A549 (cell line): ENCODE measurements at regions not wholly inside any gene's neighbourhood (a gene's known extent, or its start where the extent isn't known, plus 50 kb on each side); places are given as distances from the start of the nearest gene placed in this dataset.

Experiments used
- ATAC-seq, 2 experiments: fragments of 200-7000 bp in 1 of 2; fragments of >200 bp in 1 of 2; cut with Nextera tagmentation in 1 of 2; cut with Tn5 transposase in 1 of 2; 3 replicates each; pipeline versions ENCODE4 v1.8.0 to v1.9.1; 2018 to 2020; ENCODE audit warnings: mild to moderate bottlenecking in 1 of 2, moderate library complexity in 1 of 2
- CTCF ChIA-PET: fragments of 300-600 bp; sonication (Branson Sonifier 250); formaldehyde crosslinking; extraction: SDS; loops from one replicate; lab custom pipeline; 2021; ENCODE audit warnings: antibody characterized with exemption, inconsistent platforms; lab: Yijun Ruan, JAX
- POLR2A ChIA-PET: fragments of 350-600 bp; formaldehyde crosslinking; extraction: SDS; loops from one replicate; lab custom pipeline; 2021; ENCODE audit warnings: antibody characterized with exemption, inconsistent platforms; lab: Yijun Ruan, JAX
- DNase-seq, 2 experiments: peaks; one replicate each; pipeline versions ENCODE4 v3.0.0 to v3.0.0-alpha.2; 2011 to 2016; ENCODE audit warnings: low read depth in 1 of 2, low spot score in 1 of 2
- FAIRE-seq: peaks from 2 replicates; lab custom pipeline; 2011; peaks lifted over from hg19 to GRCh38; lab: Jason Lieb, UNC
- H3K27ac ChIP-seq, 2 experiments: fragments of >200 bp; sonication (Bioruptor Twin); formaldehyde crosslinking; 3 replicates each; pipeline ENCODE4 v1.5.1; 2016 to 2017
- H3K4me1 ChIP-seq: fragments of >200 bp; sonication (Bioruptor Twin); formaldehyde crosslinking; 3 replicates; pipeline ENCODE4 v1.6.1; 2016
- H3K4me2 ChIP-seq: fragments of >200 bp; sonication (Bioruptor Twin); formaldehyde crosslinking; 3 replicates; pipeline ENCODE4 v1.6.1; 2016
- H3K4me3 ChIP-seq: fragments of >200 bp; sonication (Bioruptor Twin); formaldehyde crosslinking; 3 replicates; pipeline ENCODE4 v1.5.1; 2016
- H3K9me3 ChIP-seq: fragments of >200 bp; sonication (Bioruptor Twin); formaldehyde crosslinking; 3 replicates; pipeline ENCODE4 v1.6.1; 2016
- BHLHE40 ChIP-seq: IDR thresholded peaks from 2 replicates; pipeline ENCODE4 v1.6.1; 2012; ENCODE audit warnings: low read depth, low read length, inconsistent platforms
- CBX2 ChIP-seq: fragments of 200-600 bp; sonication (generic); IDR thresholded peaks from 2 replicates; pipeline ENCODE4 v1.6.1; 2016; ENCODE audit warnings: low read depth, mild to moderate bottlenecking, borderline replicate concordance
- CHD4 ChIP-seq: fragments of 200-600 bp; sonication (generic); IDR thresholded peaks from 2 replicates; pipeline ENCODE4 v1.6.1; 2016; ENCODE audit warnings: antibody characterized with exemption, mild to moderate bottlenecking, borderline replicate concordance
- CTCF ChIP-seq: fragments of >200 bp; sonication (Bioruptor Twin); formaldehyde crosslinking; IDR thresholded peaks from 3 replicates; pipeline ENCODE4 v1.5.1; 2016
- EHF ChIP-seq: fragments of 250-450 bp; sonication (Bioruptor Pico); IDR thresholded peaks from 2 replicates; pipeline ENCODE4 v1.5.0; 2020; ENCODE audit warnings: mild to moderate bottlenecking
- EP300 ChIP-seq, 2 experiments: fragments of >200 bp; sonication (Bioruptor Twin); formaldehyde crosslinking; IDR thresholded peaks; 2 replicates in 1 of 2; 3 replicates in 1 of 2; pipeline ENCODE4 v1.6.1; 2016 to 2017
- ESRRA ChIP-seq: fragments of 150-350 bp; IDR thresholded peaks from 2 replicates; pipeline ENCODE4 v1.6.1; 2014; ENCODE audit warnings: mild to moderate bottlenecking, low read length, borderline replicate concordance
- FOSB ChIP-seq: fragments of 250-450 bp; sonication (Bioruptor Pico); IDR thresholded peaks from 2 replicates; pipeline ENCODE4 v1.5.0; 2020; ENCODE audit warnings: mild to moderate bottlenecking, moderate library complexity
- HOXA7 ChIP-seq: fragments of 250-450 bp; sonication (Bioruptor Pico); IDR thresholded peaks from 2 replicates; pipeline ENCODE4 v1.5.0; 2020; ENCODE audit warnings: mild to moderate bottlenecking, moderate library complexity
- HOXB13 ChIP-seq: fragments of 250-450 bp; sonication (Bioruptor Pico); IDR thresholded peaks from 2 replicates; pipeline ENCODE4 v1.5.0; 2020; ENCODE audit warnings: low read depth, mild to moderate bottlenecking, moderate library complexity
- HOXB5 ChIP-seq: fragments of 250-450 bp; sonication (Bioruptor Pico); IDR thresholded peaks from 2 replicates; pipeline ENCODE4 v1.5.0; 2020; ENCODE audit warnings: mild to moderate bottlenecking, moderate library complexity
- KDM1A ChIP-seq: fragments of 200-600 bp; sonication (generic); IDR thresholded peaks from 2 replicates; pipeline ENCODE4 v1.6.1; 2016; ENCODE audit warnings: low read depth, mild to moderate bottlenecking
- MAFK ChIP-seq: fragments of 450-650 bp; IDR thresholded peaks from 2 replicates; pipeline ENCODE4 v1.6.1; 2014; ENCODE audit not compliant: partially characterized antibody
- MAX ChIP-seq: IDR thresholded peaks from 2 replicates; pipeline ENCODE4 v1.6.1; 2012
- MAZ ChIP-seq: fragments of 150-350 bp; IDR thresholded peaks from 2 replicates; pipeline ENCODE4 v1.6.1; 2014; ENCODE audit warnings: antibody characterized with exemption, low read depth, low read length, borderline replicate concordance
- NPAS2 ChIP-seq: fragments of 250-450 bp; sonication (Bioruptor Pico); IDR thresholded peaks from 2 replicates; pipeline ENCODE4 v1.8.0; 2022; ENCODE audit warnings: mild to moderate bottlenecking, moderate library complexity, borderline replicate concordance
- NR3C1 ChIP-seq: fragments of >200 bp; sonication (Bioruptor Twin); formaldehyde crosslinking; IDR thresholded peaks from 3 replicates; pipeline ENCODE4 v1.6.1; 2017
- PHF8 ChIP-seq: fragments of 200-600 bp; sonication (generic); IDR thresholded peaks from 2 replicates; pipeline ENCODE4 v1.6.1; 2016; ENCODE audit warnings: low read depth, mild to moderate bottlenecking, antibody characterized with exemption, moderate library complexity, borderline replicate concordance
- POLR2AphosphoS2 ChIP-seq: conservative IDR thresholded peaks from 2 replicates; pipeline ENCODE4 v1.6.1; 2012; ENCODE audit warnings: low read length, improper control_type of control experiment, inconsistent platforms
- RARB ChIP-seq: fragments of 250-450 bp; sonication (Bioruptor Pico); IDR thresholded peaks from 2 replicates; pipeline ENCODE4 v1.8.0; 2021; ENCODE audit warnings: mild to moderate bottlenecking, moderate library complexity
- RCOR1 ChIP-seq: fragments of 150-350 bp; IDR thresholded peaks from 2 replicates; pipeline ENCODE4 v1.6.1; 2014; ENCODE audit warnings: antibody characterized with exemption, low read length, low read depth
- SREBF2 ChIP-seq: fragments of 450-650 bp; IDR thresholded peaks from 2 replicates; pipeline ENCODE4 v1.6.1; 2014; ENCODE audit warnings: mild to moderate bottlenecking, moderate library complexity
- TFCP2L1 ChIP-seq: fragments of 250-450 bp; sonication (Bioruptor Pico); IDR thresholded peaks from 2 replicates; pipeline ENCODE4 v1.5.0; 2021; ENCODE audit warnings: mild to moderate bottlenecking
- TP53 ChIP-seq: fragments of 250-450 bp; sonication (Bioruptor Pico); IDR thresholded peaks from 2 replicates; pipeline ENCODE4 v1.5.0; 2021; ENCODE audit warnings: mild to moderate bottlenecking, moderate library complexity
- ZC3H11A ChIP-seq: fragments of 450-650 bp; IDR thresholded peaks from 2 replicates; pipeline ENCODE4 v1.6.1; 2014; ENCODE audit warnings: antibody characterized with exemption, mild to moderate bottlenecking
- ZFP36 ChIP-seq: fragments of 450-650 bp; IDR thresholded peaks from 2 replicates; pipeline ENCODE4 v1.6.1; 2014; ENCODE audit warnings: borderline replicate concordance; ENCODE audit not compliant: partially characterized antibody
- ZSCAN20 ChIP-seq: fragments of 250-450 bp; sonication (Bioruptor Pico); IDR thresholded peaks from 2 replicates; pipeline ENCODE4 v1.8.0; 2022; ENCODE audit warnings: mild to moderate bottlenecking, moderate library complexity
- WGBS: methylation state at CpG from one replicate; pipeline ENCODE4 v1.1.6; 2017; ENCODE audit errors: missing lambda C conversion rate; 5-methylcytosine and 5-hydroxymethylcytosine counted together

- H3K9me3 ChIP-seq, result no peaks in the 10 kb centered on the region
- no peak overlapping the region for H3K4me3 ChIP-seq
- CTCF ChIA-PET, result no interaction called here
- FAIRE-seq (no peak), DNase-seq (no peak), ATAC-seq (no peak)
- no peak overlapping the region for H3K27ac ChIP-seq
- TF ChIP-seq MAX (no peak), CBX2 (no peak), HOXA7 (CRISPR knock-in tag) (no peak), SREBF2 (no peak), TFCP2L1 (CRISPR knock-in tag) (no peak), RARB (CRISPR knock-in tag) (no peak), ZC3H11A (no peak), POLR2AphosphoS2 (no peak), ZSCAN20 (CRISPR knock-in tag) (no peak), BHLHE40 (no peak)
- POLR2A ChIA-PET, result no interaction called here
- H3K4me1 ChIP-seq, result no peaks in the 10 kb centered on the region
- no peak overlapping the region for H3K4me2 ChIP-seq
- WGBS, result 27% methylated on average over 3 of the region's 3 CpGs
These were observed 872.7 kb upstream of the ADAMTS5 start for GRCh38 chr21:27839512-27840115.

DNA sequence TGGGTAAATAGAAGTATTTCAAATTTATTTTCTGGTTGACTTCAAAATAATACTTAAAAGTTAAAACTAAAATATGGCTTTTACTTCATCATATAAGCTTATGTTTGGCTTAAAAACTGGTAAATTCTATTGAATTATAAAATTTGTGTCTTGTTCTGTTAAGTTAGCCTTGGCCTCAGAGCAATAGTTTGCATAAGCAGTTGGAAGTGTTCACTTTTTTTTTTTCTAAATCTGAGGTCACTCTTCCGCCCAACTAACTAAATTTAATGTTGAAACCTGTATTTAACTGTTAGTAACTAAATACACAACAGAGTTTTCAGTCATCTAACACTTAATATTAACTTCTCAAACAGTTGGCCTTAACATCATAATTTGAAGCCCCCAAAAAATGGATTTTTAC lies 871.7 kb upstream of the ADAMTS5 start:
- no peak for TF ChIP-seq CHD4
- no peak for TF ChIP-seq PHF8
- no peak for TF ChIP-seq HOXA7 (CRISPR knock-in tag)
- TF ChIP-seq FOSB (CRISPR knock-in tag), result no peak
- no peak for TF ChIP-seq ESRRA
- no peak for TF ChIP-seq KDM1A
- no peak for TF ChIP-seq ZFP36
- TF ChIP-seq MAZ, result no peak
- no peak for TF ChIP-seq TFCP2L1 (CRISPR knock-in tag)
- TF ChIP-seq NR3C1, result no peak
- no peak for TF ChIP-seq TP53 (CRISPR knock-in tag)
- no peak for TF ChIP-seq NPAS2 (CRISPR knock-in tag)
- Histone ChIP-seq H3K4me3 (no peak overlapping the region), H3K9me3 (no peaks in the 10 kb centered on the region), H3K4me2 (no peak overlapping the region), H3K27ac (no peak overlapping the region), H3K4me1 (no peaks in the 10 kb centered on the region)
- no peak for ATAC-seq
- 8% methylated on average over 1 of the region's 1 CpG for WGBS
- ChIA-PET CTCF (no interaction called here), POLR2A (no interaction called here)
- DNase-seq, result no peak
- FAIRE-seq, result no peak

DNA sequence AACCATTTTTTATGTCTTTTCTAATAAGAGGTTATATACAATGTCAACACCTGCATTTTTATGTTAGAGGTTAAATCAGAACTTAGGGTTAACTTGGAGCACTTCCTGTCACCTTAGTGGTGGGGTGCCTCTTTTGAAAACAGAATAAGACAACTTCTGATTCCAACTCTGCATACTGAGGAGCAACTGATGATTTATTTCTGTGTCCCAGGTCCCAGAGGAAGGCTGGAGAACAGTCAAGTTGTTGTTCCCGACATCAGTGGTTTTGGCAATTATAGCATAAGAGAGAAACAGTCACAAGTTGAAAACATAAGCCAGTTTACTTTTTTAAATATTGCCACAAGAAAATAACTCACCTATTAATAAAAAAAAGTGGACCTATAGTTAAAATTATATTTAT lies 871.0 kb upstream of the ADAMTS5 start:
- 0% methylated on average over 1 of the region's 1 CpG for WGBS
- FAIRE-seq (no peak), DNase-seq (no peak), ATAC-seq (no peak)
- TF ChIP-seq HOXB13 (CRISPR knock-in tag) (no peak), CBX2 (no peak), EHF (no peak), CTCF (no peak), ZFP36 (no peak), CHD4 (no peak), KDM1A (no peak), EP300 (IDR thresholded peaks at IDR 0.05) (no peak), MAFK (no peak), RCOR1 (no peak), HOXB5 (no peak), MAX (no peak)
- Histone ChIP-seq H3K4me3 (no peak overlapping the region), H3K4me1 (no peaks in the 10 kb centered on the region), H3K27ac (no peak overlapping the region), H3K4me2 (no peak overlapping the region), H3K9me3 (no peaks in the 10 kb centered on the region)
- ChIA-PET CTCF (no interaction called here), POLR2A (no interaction called here)
